Activated naive CD4-positive, alpha-beta T cell (primary cell): ENCODE measurements at regions not wholly inside any gene's neighbourhood (a gene's known extent, or its start where the extent isn't known, plus 50 kb on each side); places are given as distances from the start of the nearest gene placed in this dataset.
"Not testable (repeated sequence)": the region's sequence is repeated elsewhere in the genome, so short reads cannot be mapped to it uniquely, and the experiment has no call there.

Experiments used
- DNase-seq, 4 experiments: peaks; one replicate each; lab custom pipeline; 2025; lab: John Stamatoyannopoulos, UW

- DNase-seq = no peak
Measured at GRCh38 chr4:66837279-66837922, 707.9 kb downstream of the CENPC start.

- DNase-seq = no peak
Measured at GRCh38 chr4:66829310-66829709, 716.0 kb downstream of the CENPC start.

- DNase-seq = no peak
Measured at GRCh38 chr4:66820681-66821080, 724.6 kb downstream of the CENPC start.

- no peak for DNase-seq
Measured at GRCh38 chr4:66814277-66814676, 731.0 kb downstream of the CENPC start.

- no peak for DNase-seq
Measured at GRCh38 chr4:66805582-66805981, 739.7 kb downstream of the CENPC start.

- DNase-seq = no peak
Measured at GRCh38 chr4:66804979-66805378, 740.3 kb downstream of the CENPC start.

GRCh38 chr4:66797608-66798007 is 747.7 kb downstream of the CENPC start:
- no peak for DNase-seq

GRCh38 chr4:66795724-66796123 is 749.6 kb downstream of the CENPC start:
- DNase-seq = no peak

GRCh38 chr4:66794390-66795034 is 750.8 kb downstream of the CENPC start:
- no peak for DNase-seq

GRCh38 chr4:66791686-66792085 is 753.6 kb downstream of the CENPC start:
- DNase-seq = no peak

GRCh38 chr4:66785479-66785878 is 759.8 kb downstream of the CENPC start:
- DNase-seq = no peak

- DNase-seq = not testable (repeated sequence)
Measured at GRCh38 chr4:66782751-66783150, 762.6 kb downstream of the CENPC start.

- DNase-seq = no peak
Measured at GRCh38 chr4:66777097-66777496, 768.2 kb downstream of the CENPC start.

GRCh38 chr4:66769441-66769840 is 775.9 kb downstream of the CENPC start:
- no peak for DNase-seq

- no peak for DNase-seq
Measured at GRCh38 chr4:66767442-66767841, 777.9 kb downstream of the CENPC start.

GRCh38 chr4:66766557-66766956 is 778.7 kb downstream of the CENPC start:
- DNase-seq = no peak

- DNase-seq = no peak
Measured at GRCh38 chr4:66750273-66750672, 795.0 kb downstream of the CENPC start.

- DNase-seq = not testable (repeated sequence)
Measured at GRCh38 chr4:66746918-66747317, 798.4 kb downstream of the CENPC start.

- no peak for DNase-seq
Measured at GRCh38 chr4:66741081-66741480, 804.2 kb downstream of the CENPC start.

GRCh38 chr4:66736606-66737005 is 808.7 kb downstream of the CENPC start:
- no peak for DNase-seq

- no peak for DNase-seq
Measured at GRCh38 chr4:66728280-66728679, 817.0 kb downstream of the CENPC start.

GRCh38 chr4:66712301-66712921 is 832.9 kb downstream of the CENPC start:
- not testable (repeated sequence) for DNase-seq

- DNase-seq = no peak
Measured at GRCh38 chr4:66704243-66704642, 841.1 kb downstream of the CENPC start.
